ENCODE measurements at regions not wholly inside any gene's neighbourhood (a gene's known extent, or its start where the extent isn't known, plus 50 kb on each side); places are given as distances from the start of the nearest gene placed in this dataset.
A peak's percentile ranks its signal among the peaks of the same experiment; 100 is the strongest.
"Not testable (repeated sequence)": the region's sequence is repeated elsewhere in the genome, so short reads cannot be mapped to it uniquely, and the experiment has no call there.

GRCh38 chr9:95732802-95733688 lies 142.4 kb upstream of the ERCC6L2 start:
- DNase-seq (ENCODE audit: low read depth in 2 of 2): no peak

- DNase-seq (ENCODE audit: low read depth in 2 of 2): no peak
Measured at GRCh38 chr9:95731876-95732275, 143.6 kb upstream of the ERCC6L2 start.

- no peak for DNase-seq (ENCODE audit: low read depth in 2 of 2)
Measured at GRCh38 chr9:95729669-95730368, 145.7 kb upstream of the ERCC6L2 start.

DNA sequence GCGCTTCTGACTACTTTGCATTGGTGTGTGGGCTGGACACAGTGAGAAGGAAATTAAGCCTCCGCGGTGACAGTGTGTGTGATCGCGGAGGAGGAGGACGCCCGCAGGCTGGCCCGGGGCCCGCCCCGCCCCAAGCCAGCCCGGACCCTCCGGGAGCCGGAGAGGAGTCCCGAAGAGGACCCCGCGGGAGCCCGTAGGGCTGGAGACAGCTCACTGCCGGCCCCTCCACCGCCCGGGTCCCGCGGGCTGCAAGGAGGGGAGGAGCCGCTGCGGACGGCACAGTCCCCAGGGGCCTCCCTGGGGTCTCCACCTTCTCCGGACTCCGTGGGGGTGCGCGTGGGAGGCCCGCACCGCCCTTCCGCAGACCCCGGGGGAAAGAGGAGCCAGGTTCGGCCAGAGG lies 146.4 kb upstream of the ERCC6L2 start:
- no peak for DNase-seq (ENCODE audit: low read depth in 2 of 2)

GRCh38 chr9:95727947-95728520 lies 147.5 kb upstream of the ERCC6L2 start:
- no peak for DNase-seq (ENCODE audit: low read depth in 2 of 2)

GRCh38 chr9:95726756-95727155 lies 148.7 kb upstream of the ERCC6L2 start:
- peak; percentile 15 to 16 for DNase-seq (ENCODE audit: low read depth in 2 of 2)

GRCh38 chr9:95725045-95725444 lies 150.4 kb upstream of the ERCC6L2 start:
- no peak for DNase-seq (ENCODE audit: low read depth in 2 of 2)

GRCh38 chr9:95724253-95724991 lies 151.1 kb upstream of the ERCC6L2 start:
- DNase-seq (ENCODE audit: low read depth in 2 of 2): no peak

- DNase-seq (ENCODE audit: low read depth in 2 of 2): no peak
Measured at GRCh38 chr9:95722141-95722540, 153.3 kb upstream of the ERCC6L2 start.

DNA sequence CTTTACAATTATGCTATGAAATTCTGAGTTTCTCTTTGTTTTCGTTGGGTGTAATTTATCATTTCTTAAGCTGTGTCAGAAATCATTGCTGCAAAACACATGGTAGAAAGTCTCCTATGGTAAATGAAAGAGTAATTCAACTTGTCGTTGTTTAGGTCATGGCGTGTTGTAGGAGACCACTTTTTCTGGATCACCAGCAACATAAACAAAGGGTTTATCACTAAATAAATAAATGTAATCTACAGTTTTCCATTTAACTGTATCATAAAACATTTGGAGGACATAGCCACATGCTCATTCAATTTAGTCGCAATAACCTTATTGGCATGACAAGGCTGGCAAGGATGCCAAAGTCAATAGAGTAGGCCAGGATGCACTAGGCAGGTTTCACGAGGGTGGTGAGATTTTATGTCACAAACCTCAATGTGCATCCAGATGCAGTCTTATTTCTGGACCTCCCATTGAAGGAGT lies 154.4 kb upstream of the ERCC6L2 start:
- DNase-seq (ENCODE audit: low read depth in 2 of 2): no peak

GRCh38 chr9:95720496-95720895 lies 155.0 kb upstream of the ERCC6L2 start:
- no peak for DNase-seq (ENCODE audit: low read depth in 2 of 2)

- no peak for DNase-seq (ENCODE audit: low read depth in 2 of 2)
Measured at GRCh38 chr9:95719354-95719753, 156.1 kb upstream of the ERCC6L2 start.

DNA sequence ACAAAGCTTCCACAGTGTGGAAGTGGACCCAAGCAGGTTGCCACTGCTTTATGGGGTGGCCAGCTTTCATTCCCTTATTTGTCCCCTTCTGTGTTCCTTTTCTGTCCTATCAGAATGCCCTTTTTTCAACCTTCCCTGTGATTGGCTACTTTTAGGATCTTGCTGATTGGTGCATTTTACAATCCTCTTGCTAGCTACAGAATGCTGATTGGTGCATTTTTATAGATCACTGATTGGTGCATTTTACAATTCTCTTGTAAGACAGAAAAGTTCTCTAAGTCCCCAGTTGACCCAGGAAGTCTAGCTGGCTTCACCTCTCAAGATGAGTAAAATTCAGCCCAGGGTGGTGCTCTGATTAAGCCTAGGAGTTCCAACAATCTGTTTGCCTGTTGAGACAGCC lies 157.2 kb upstream of the ERCC6L2 start:
- DNase-seq (ENCODE audit: low read depth in 2 of 2): no peak

DNA sequence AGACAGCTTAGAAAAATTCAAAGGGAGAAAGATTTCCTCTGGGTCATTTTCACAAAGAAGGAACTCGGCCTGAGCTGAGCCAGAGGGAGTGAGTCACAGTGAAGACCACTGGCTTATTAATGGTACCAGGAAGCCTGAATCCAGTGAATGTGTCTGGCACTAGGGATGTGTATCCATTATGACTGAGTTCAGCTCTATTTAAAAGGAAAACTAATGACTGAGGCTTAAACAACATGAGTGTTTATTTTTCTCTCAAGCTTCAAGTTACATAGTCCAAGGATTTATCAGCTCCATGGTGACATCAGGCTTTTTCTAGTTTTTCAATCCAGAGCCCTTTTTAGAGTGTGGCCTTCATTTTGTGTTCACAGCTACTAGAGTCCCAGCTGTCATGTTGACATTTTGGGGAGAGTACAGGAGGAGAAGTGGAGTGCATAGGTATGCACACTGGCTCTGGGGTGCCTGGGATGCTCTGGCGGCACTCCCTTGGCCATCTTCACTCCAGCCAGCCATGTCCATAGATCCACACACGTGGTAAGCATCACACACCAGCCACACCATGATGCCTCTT lies 159.5 kb upstream of the ERCC6L2 start:
- DNase-seq (ENCODE audit: low read depth in 2 of 2): no peak

DNA sequence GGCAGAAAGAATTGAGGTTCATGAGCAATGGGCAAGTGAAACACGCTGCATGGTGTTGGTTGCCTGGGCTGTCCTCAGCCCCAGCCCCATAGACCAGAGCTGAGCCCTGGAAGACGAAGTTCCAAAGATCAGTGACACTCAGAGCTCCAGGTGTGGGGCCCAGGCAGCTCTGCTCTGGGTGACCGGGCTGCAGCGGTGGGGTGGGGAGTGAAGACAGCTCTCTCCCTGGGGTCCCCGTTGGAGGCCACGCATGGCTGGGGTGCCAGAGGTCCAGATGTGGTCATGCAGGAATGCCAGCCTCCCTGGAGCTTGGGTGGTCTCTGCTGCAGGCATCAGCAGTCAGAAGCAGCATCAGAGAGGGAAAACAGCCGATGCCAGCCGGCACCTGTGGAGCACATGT lies 165.0 kb upstream of the ERCC6L2 start:
- DNase-seq (ENCODE audit: low read depth in 2 of 2): no peak

- no peak for DNase-seq (ENCODE audit: low read depth in 2 of 2)
Measured at GRCh38 chr9:95696701-95697100, 178.8 kb upstream of the ERCC6L2 start.

DNA sequence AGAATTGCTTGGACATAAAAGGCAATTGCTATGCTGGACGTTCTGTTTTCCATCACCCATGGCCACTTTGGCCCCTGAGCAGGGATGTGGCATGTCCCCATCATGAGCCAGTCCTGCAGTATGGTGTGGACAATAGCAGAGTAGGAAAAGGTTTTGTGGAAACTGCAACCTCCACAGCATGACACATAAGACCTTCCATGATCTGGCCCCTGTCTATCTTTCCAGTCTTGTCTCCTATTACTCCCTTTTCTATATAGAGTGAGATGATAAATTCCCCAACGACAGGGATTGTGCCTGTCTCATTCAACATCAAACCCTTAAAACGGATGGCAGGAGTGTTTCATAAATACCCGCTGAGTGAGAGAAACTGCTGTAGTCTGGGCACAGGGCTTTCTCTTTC lies 174.7 kb upstream of the PTCH1 start:
- no peak for DNase-seq (ENCODE audit: low read depth in 2 of 2)

DNA sequence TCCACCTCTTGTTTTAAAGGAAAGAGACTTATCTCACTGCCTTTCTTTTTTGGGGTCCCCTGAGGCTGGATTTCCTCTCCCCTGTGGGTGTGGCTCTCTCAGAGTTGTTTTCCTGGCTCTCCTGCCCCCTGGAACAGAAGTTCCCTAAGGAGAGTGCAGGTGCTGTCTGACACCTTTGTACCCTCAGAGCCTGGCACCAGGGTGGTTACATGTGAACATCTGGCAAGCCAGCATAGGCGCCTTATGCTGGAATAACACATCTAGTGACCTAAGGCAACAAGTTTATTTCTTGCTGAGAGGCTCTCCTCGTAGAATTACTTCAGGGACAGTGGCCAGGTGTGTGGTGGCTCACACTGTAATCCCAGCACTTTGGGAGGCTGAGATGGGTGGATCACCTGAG lies 172.9 kb upstream of the PTCH1 start:
- no peak for DNase-seq (ENCODE audit: low read depth in 2 of 2)

DNA sequence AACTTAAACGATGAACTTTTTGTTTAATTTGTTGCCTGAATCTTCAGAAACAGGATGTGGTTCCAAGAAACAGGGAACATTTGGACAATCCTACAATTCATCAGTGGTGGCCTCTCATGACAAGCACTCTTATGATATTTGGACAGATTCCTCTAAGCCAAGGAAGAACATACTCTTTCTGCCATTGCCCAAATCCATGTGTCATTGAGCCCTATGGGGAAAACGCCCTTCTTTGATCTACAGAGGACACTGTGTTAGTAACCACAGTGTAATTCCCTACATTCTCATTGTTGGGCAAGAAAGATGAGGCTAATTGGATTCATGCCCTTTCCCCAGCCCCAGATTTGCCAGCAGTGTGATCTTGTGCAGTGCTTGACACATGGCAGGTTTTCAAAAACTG lies 167.7 kb upstream of the PTCH1 start:
- DNase-seq (ENCODE audit: low read depth in 2 of 2): no peak

DNA sequence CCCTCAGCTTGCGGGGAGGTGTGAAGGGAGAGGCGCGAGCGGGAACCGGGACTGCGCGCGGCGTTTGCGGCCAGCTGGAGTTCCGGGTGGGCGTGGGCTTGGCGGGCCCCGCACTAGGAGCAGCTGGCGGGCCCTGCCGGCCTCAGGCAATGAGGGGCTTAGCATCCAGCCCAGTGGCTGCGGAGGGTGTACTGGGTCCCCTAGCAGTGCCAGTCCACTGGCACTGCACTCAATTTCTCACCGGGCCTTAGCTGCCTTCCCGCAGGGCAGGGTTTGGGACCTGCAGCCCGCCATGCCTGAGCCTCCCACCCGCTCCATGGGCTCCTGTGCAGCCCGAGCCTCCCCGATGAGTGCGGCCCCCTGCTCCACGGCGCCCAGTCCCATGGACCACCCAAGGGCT lies 163.5 kb upstream of the PTCH1 start:
- DNase-seq (ENCODE audit: low read depth in 2 of 2): not testable (repeated sequence)

DNA sequence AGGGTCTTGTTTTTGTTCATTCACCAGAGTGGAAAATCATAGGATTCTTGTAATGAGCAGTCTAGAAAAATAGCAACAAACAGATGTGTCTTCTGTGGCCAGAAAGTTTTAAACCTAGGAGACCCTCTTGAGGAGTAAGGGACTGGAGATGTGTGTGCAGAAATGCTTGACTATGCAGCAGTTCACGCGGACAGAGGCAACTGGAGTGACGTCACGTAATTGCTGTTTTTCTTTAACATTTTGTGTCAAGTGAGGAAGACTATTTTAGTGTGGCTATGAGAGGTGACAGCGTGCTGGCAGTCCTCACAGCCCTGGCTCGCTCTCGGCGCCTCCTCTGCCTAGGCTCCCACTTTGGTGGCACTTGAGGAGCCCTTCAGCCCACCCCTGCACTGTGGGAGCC lies 163.1 kb upstream of the PTCH1 start:
- no peak for DNase-seq (ENCODE audit: low read depth in 2 of 2)

GRCh38 chr9:95678759-95679158 lies 162.0 kb upstream of the PTCH1 start:
- no peak for DNase-seq (ENCODE audit: low read depth in 2 of 2)
